ENCODE measurements at regions not wholly inside any gene's neighbourhood (a gene's known extent, or its start where the extent isn't known, plus 50 kb on each side); places are given as distances from the start of the nearest gene placed in this dataset.

DNA sequence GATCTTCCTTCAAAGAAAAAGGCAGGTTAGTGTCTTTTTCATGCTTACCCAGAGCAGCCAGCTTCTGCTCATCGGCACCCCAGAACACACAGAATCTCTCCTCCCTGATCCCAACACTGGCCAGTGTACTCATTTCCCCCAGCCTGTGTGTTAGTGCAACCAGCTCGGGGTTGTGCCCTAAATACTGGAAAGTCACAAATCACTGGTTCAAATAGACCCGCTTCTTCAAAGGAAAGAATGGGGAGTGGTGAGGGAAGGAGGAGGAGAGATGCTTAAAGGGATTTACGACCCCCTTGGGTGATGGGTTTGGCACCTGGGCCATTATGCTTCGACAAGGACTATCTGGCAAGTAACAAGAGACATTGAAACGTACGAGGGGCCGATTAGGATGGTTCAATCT lies 114.0 kb downstream of the FOXB1 start:
- TF ChIP-seq, protein P1, sequence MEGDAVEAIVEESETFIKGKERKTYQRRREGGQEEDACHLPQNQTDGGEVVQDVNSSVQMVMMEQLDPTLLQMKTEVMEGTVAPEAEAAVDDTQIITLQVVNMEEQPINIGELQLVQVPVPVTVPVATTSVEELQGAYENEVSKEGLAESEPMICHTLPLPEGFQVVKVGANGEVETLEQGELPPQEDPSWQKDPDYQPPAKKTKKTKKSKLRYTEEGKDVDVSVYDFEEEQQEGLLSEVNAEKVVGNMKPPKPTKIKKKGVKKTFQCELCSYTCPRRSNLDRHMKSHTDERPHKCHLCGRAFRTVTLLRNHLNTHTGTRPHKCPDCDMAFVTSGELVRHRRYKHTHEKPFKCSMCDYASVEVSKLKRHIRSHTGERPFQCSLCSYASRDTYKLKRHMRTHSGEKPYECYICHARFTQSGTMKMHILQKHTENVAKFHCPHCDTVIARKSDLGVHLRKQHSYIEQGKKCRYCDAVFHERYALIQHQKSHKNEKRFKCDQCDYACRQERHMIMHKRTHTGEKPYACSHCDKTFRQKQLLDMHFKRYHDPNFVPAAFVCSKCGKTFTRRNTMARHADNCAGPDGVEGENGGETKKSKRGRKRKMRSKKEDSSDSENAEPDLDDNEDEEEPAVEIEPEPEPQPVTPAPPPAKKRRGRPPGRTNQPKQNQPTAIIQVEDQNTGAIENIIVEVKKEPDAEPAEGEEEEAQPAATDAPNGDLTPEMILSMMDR (IDR thresholded peaks at IDR 0.05; ENCODE audit: low read depth, low read length): no peak
- no peak overlapping the region for H3K4me3 ChIP-seq (ENCODE audit: low read depth, low read length)

DNA sequence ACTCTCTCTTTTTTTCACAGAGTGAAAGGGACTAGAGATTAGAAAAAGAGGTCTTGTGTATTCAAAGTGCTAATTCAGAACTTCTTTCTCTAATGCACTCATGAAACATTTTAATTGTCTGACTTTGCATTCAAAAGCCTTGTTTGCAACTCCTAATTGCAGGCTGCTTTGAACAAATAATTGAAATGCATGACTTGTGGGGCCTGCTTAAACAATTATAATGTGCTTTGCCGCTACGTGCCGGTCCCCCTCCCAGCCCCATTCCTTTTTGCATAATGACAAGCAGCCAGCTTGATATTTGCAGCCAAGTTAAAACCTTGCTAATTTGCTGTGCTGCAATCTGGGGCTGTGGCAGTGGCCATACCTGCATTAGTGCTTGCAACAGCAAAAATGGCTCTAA lies 114.5 kb downstream of the FOXB1 start:
- H3K4me3 ChIP-seq (ENCODE audit: low read depth, low read length): no peak overlapping the region

DNA sequence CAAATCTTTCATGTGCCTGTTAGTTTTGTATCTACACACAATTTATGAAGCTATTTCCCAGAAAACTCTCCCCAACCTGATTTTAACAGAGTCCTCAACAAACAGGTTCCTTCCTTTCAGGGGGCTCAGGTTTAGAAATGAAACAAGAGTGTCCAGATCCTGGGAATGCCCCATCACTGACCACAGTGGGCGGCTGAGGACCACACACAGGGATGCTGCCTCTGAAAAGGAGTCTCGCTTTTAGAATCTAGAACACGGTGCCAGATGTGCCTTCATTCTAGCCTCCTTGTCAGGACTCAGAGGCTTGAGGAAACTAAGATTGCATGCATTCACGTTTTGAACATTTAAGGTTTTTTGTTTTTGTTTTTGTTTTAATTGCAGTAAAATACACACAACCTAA lies 115.0 kb downstream of the FOXB1 start:
- H3K4me3 ChIP-seq (ENCODE audit: low read depth, low read length): no peak overlapping the region

More for the DNA sequence above, 114.5 kb downstream of the FOXB1 start:
- TF ChIP-seq, protein P1 (IDR thresholded peaks at IDR 0.05; ENCODE audit: low read depth, low read length): no peak

DNA sequence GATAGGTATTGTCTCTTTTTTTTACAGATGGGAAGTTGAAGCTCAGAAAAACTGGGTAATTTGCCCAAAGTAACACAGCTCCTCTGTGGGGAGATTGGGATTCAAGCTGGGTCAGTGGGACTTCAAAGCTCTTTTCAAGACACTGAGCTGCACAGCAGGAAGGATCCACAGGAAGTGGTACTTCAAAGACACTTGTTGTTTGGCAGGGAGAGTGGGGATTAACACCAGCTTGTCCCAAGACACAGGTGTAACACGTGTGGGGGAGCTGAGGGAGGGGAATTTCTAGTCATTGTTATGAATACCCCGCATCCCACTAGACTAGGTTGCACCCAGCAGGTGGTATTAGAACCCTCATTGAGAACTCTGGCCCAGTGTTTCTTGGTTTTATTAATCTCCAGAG lies 116.0 kb downstream of the FOXB1 start:
- TF ChIP-seq, protein P1 (IDR thresholded peaks at IDR 0.05; ENCODE audit: low read depth, low read length): no peak
- H3K4me3 ChIP-seq (ENCODE audit: low read depth, low read length): no peak overlapping the region

More for the DNA sequence above, 115.0 kb downstream of the FOXB1 start:
- TF ChIP-seq, protein P1 (IDR thresholded peaks at IDR 0.05; ENCODE audit: low read depth, low read length): no peak

DNA sequence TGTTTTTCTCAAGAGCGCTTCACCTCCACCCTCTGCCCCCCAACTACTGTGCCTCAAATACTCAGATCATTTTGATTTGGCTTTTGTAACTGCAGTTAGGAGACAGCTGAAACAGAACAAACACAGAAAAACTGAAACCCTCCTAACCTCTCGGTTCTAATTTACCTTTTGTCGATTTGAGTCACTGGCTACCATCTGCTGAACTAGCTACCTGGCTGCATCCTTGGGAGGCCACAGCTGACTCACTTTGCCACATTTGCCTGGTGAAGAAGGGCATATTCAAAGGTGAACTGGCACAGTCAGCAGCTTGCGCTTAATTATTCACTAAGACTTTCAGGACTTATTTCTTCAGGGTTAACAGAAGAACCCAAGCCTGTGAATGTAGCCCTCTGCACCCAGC lies 117.7 kb downstream of the FOXB1 start:
- no peak overlapping the region for H3K4me3 ChIP-seq (ENCODE audit: low read depth, low read length)
- TF ChIP-seq, protein P1 (IDR thresholded peaks at IDR 0.05; ENCODE audit: low read depth, low read length): no peak

DNA sequence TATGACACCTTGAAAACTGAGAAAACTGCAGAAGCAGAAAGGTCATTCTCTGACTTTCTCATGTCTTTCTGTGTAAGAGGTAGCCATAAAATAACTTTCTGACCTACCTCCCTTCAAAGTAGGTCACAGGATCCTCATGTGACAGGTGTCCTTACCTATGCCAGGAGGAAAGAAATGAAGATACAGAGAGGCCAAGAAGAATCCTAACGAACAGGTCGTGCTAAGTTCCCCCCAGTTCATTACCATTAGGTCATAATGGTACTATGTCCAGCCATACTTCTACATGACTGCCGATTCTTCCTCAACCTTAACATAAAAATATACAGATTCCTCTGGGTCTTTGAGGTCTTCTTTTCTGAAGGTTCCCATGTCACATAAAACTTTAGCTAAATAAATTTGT lies 118.6 kb downstream of the FOXB1 start:
- TF ChIP-seq, protein P1 (IDR thresholded peaks at IDR 0.05; ENCODE audit: low read depth, low read length): no peak
- no peak overlapping the region for H3K4me3 ChIP-seq (ENCODE audit: low read depth, low read length)

DNA sequence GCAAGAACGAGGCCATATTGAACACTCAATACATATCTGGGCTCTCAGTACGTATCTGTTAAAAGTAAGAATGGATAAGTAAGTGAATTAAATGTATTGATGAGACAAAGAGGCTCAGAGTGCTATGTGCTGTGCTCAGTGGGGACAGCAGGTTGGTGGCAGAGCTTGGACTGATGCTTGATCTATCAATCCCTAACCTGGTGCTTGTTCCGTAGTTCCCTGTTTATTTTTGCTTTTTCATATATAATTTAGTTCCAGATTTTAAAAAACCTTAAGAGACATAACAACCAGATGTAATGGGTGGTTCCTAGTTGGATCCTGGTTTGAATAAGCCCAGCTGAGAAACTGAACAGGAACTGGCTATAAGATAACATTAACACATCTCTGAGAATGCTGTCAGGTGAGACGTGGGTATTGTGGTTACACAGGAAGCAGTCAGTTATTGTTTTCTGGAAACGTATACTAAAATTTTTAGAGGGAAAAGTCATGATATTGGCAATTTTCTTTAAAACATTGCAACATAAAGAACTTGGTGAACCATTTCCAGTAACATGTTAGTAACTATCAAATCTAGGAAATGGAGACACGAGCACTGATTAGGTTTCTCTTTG lies 120.5 kb downstream of the FOXB1 start:
- TF ChIP-seq, protein P1 (IDR thresholded peaks at IDR 0.05; ENCODE audit: low read depth, low read length): no peak
- H3K4me3 ChIP-seq (ENCODE audit: low read depth, low read length): no peak overlapping the region
